Endothelial cell of umbilical vein (primary cell): ENCODE measurements at regions not wholly inside any gene's neighbourhood (a gene's known extent, or its start where the extent isn't known, plus 50 kb on each side); places are given as distances from the start of the nearest gene placed in this dataset.

Source experiments
- BruUV-seq: library from RNA; stranded (reverse); fragments of 400-500 nt; replicated peaks from 2 replicates; lab custom pipeline; 2021; lab: Mats Ljungman, UMichigan
- CTCF ChIA-PET: fragments of 300-600, 350-600 bp; sonication (Branson Sonifier 250); formaldehyde crosslinking; loops from one replicate; lab custom pipeline; 2021; ENCODE audit warnings: antibody characterized with exemption, inconsistent platforms; lab: Charles Lee
- POLR2A ChIA-PET: fragments of 300-600, 350-600 bp; sonication (Branson Sonifier 250); formaldehyde crosslinking; loops from one replicate; lab custom pipeline; 2021; ENCODE audit warnings: antibody characterized with exemption, inconsistent platforms; lab: Charles Lee
- DNase-seq: peaks from one replicate; pipeline ENCODE4 v3.0.0-alpha.2; 2011; ENCODE audit warnings: low read depth, low spot score
- FAIRE-seq: peaks from 2 replicates; lab custom pipeline; 2011; peaks lifted over from hg19 to GRCh38; lab: Jason Lieb, UNC
- H2AFZ ChIP-seq: 2 replicates; pipeline ENCODE4 v1.6.0; 2012; ENCODE audit warnings: low read depth, low read length, control low read depth, inconsistent platforms
- H3K27ac ChIP-seq: 2 replicates; pipeline ENCODE4 v1.5.1; 2011; ENCODE audit warnings: low read depth, mild to moderate bottlenecking, control low read depth, low read length, moderate library complexity; ENCODE audit not compliant: insufficient read depth
- H3K27me3 ChIP-seq, 2 experiments: 2 replicates each; pipeline versions ENCODE4 v1.6.0 to v1.6.1; 2011; ENCODE audit warnings: low read length in 2 of 2, mixed read lengths in 1 of 2; ENCODE audit not compliant: control insufficient read depth in 2 of 2, insufficient read depth in 2 of 2
- H3K36me3 ChIP-seq, 2 experiments: 2 replicates in 1 of 2; 3 replicates in 1 of 2; pipeline ENCODE4 v1.5.1; 2011; ENCODE audit warnings: low read length in 2 of 2, mild to moderate bottlenecking in 1 of 2, moderate library complexity in 1 of 2; ENCODE audit not compliant: control insufficient read depth in 2 of 2, insufficient read depth in 2 of 2; ENCODE audit errors: extremely low read depth in 1 of 2
- H3K4me1 ChIP-seq: 3 replicates; pipeline ENCODE4 v1.5.1; 2011; ENCODE audit warnings: mild to moderate bottlenecking, low read length; ENCODE audit not compliant: control insufficient read depth, insufficient read depth; ENCODE audit errors: extremely low read depth
- H3K4me2 ChIP-seq: 2 replicates; pipeline ENCODE4 v1.6.1; 2011; ENCODE audit warnings: low read length, control low read depth, mixed read lengths; ENCODE audit not compliant: insufficient read depth
- H3K4me3 ChIP-seq, 3 experiments: fragments of 200-600 bp in 1 of 3; sonication (generic), shearing (Covaris generic) in 1 of 3; replicated peaks in 1 of 3; 2 replicates each; pipeline ENCODE4 v1.5.1; 2011 to 2016; ENCODE audit warnings: control low read depth in 3 of 3, low read length in 3 of 3, mild to moderate bottlenecking in 2 of 3, inconsistent platforms in 1 of 3, low read depth in 1 of 3, moderate library complexity in 1 of 3; ENCODE audit not compliant: insufficient read depth in 1 of 3
- H3K79me2 ChIP-seq: 2 replicates; pipeline ENCODE4 v1.6.0; 2012; ENCODE audit warnings: low read length, inconsistent platforms; ENCODE audit not compliant: control insufficient read depth, insufficient read depth
- H3K9ac ChIP-seq: replicated peaks from 2 replicates; pipeline ENCODE3; 2011; ENCODE audit warnings: low read length, control low read depth; ENCODE audit not compliant: insufficient read depth; ENCODE audit errors: extremely low read depth
- H3K9me1 ChIP-seq: replicated peaks from 3 replicates; pipeline ENCODE4 v1.6.0; 2011; ENCODE audit warnings: mild to moderate bottlenecking, low read length; ENCODE audit not compliant: control insufficient read depth, insufficient read depth; ENCODE audit errors: extremely low read depth
- H3K9me3 ChIP-seq: replicated peaks from 2 replicates; pipeline ENCODE4 v1.5.1; 2012; ENCODE audit warnings: low read length, inconsistent platforms; ENCODE audit not compliant: control insufficient read depth, insufficient read depth
- H4K20me1 ChIP-seq: replicated peaks from 2 replicates; pipeline ENCODE3; 2011; ENCODE audit warnings: mild to moderate bottlenecking, low read length; ENCODE audit not compliant: control insufficient read depth, insufficient read depth; ENCODE audit errors: extremely low read depth
- CTCF ChIP-seq, 2 donors: IDR thresholded peaks; 1 replicate in 1 of 2; 2 replicates in 1 of 2; pipeline ENCODE4 v1.5.1; 2011; ENCODE audit warnings: low read length in 2 of 2, mild to moderate bottlenecking in 2 of 2, moderate library complexity in 2 of 2, control low read depth in 1 of 2, inconsistent platforms in 1 of 2, low read depth in 1 of 2; ENCODE audit not compliant: insufficient read depth in 1 of 2; ENCODE audit errors: extremely low read depth in 1 of 2
- EZH2 ChIP-seq: IDR thresholded peaks from 2 replicates; pipeline ENCODE4 v1.6.1; 2012; ENCODE audit warnings: borderline replicate concordance, low read depth, mild to moderate bottlenecking, moderate library complexity, low read length, inconsistent platforms; ENCODE audit not compliant: severe bottlenecking
- FOS ChIP-seq: IDR thresholded peaks from 2 replicates; pipeline ENCODE4 v1.6.1; 2011; ENCODE audit warnings: mild to moderate bottlenecking, low read length, moderate library complexity, borderline replicate concordance; ENCODE audit not compliant: insufficient read depth
- GATA2 ChIP-seq: IDR thresholded peaks from 2 replicates; pipeline ENCODE4 v1.7.0; 2011; ENCODE audit warnings: low read depth, mild to moderate bottlenecking, moderate library complexity, mixed read lengths, low read length; ENCODE audit not compliant: insufficient read length, insufficient read depth
- JUN ChIP-seq: IDR thresholded peaks from 2 replicates; pipeline ENCODE4 v1.6.1; 2011; ENCODE audit warnings: borderline replicate concordance, low read depth; ENCODE audit not compliant: insufficient read length, insufficient read depth
- MAX ChIP-seq: IDR thresholded peaks from 2 replicates; pipeline ENCODE4 v1.6.1; 2011; ENCODE audit not compliant: insufficient read depth, insufficient read length
- MYC ChIP-seq: IDR thresholded peaks from one replicate; pipeline ENCODE4 v1.6.1; 2011; ENCODE audit warnings: mild to moderate bottlenecking, low read depth, low read length
- POLR2A ChIP-seq: IDR thresholded peaks from 2 replicates; pipeline ENCODE4 v1.6.1; 2012; ENCODE audit warnings: low read depth, mild to moderate bottlenecking, control low read depth, low read length
- POLR2AphosphoS5 ChIP-seq: IDR thresholded peaks from 2 replicates; pipeline ENCODE4 v1.6.1; 2012; ENCODE audit warnings: low read depth, mild to moderate bottlenecking, control low read depth, low read length, moderate library complexity; ENCODE audit not compliant: insufficient read depth
- dilution Hi-C: fragments of 300-500 bp; cut with MboI; formaldehyde crosslinking; loops from one replicate; pipeline ENCODE4 v1.15.0; 2019; ENCODE audit warnings: low sequenced_read_pairs; ENCODE audit not compliant: extremely low pct_ligation_motif_present
- intact Hi-C: fragments of 100-400 bp; cut with micrococcal nuclease; formaldehyde crosslinking; loops from one replicate; pipeline ENCODE4 v1.10.0; 2022

GRCh38 chr1:230589951-230590350 lies 52.3 kb upstream of the COG2 start:
- Histone ChIP-seq H3K36me3 (no peaks in the 10 kb centered on the region), H3K4me1 (no peaks in the 10 kb centered on the region), H3K9ac (no peak overlapping the region), H3K27ac (no peak overlapping the region), H4K20me1 (no peaks in the 10 kb centered on the region), H3K4me3 (no peak overlapping the region), H3K4me2 (no peak overlapping the region), H3K9me1 (no peaks in the 10 kb centered on the region), H3K79me2 (no peaks in the 10 kb centered on the region), H3K27me3 (no peaks in the 10 kb centered on the region), H2AFZ (no peak overlapping the region), H3K9me3 (no peaks in the 10 kb centered on the region)
- intact Hi-C loops (no loop called here), dilution Hi-C loops (no loop called here)
- TF ChIP-seq GATA2 (no peak), MYC (no peak), EZH2 (no peak), POLR2AphosphoS5 (no peak), CTCF (IDR thresholded peaks at IDR 0.05; ENCODE audit: extremely low read depth in 1 of 2, insufficient read depth in 1 of 2, low read depth in 1 of 2, low read length in 2 of 2) (no peak)
- DNase-seq (no peak), FAIRE-seq (no peak)
- POLR2A ChIA-PET = no interaction called here
- CTCF ChIA-PET = no interaction called here
- BruUV-seq = no TSS peak

- no peaks in the 10 kb centered on the region for H3K27me3 ChIP-seq
- POLR2A ChIA-PET = no interaction called here
- no peak overlapping the region for H2AFZ ChIP-seq
- no peaks in the 10 kb centered on the region for H3K9me1 ChIP-seq
- H3K9me3 ChIP-seq = no peaks in the 10 kb centered on the region
- intact Hi-C loops = no loop called here
- TF ChIP-seq JUN (no peak), EZH2 (no peak), FOS (no peak), POLR2AphosphoS5 (no peak), CTCF (IDR thresholded peaks at IDR 0.05; ENCODE audit: extremely low read depth in 1 of 2, insufficient read depth in 1 of 2, low read depth in 1 of 2, low read length in 2 of 2) (no peak), POLR2A (no peak), MAX (no peak), GATA2 (no peak), MYC (no peak)
- BruUV-seq = no TSS peak
- FAIRE-seq = no peak
- H3K4me3 ChIP-seq = no peak overlapping the region
- H3K79me2 ChIP-seq = no peaks in the 10 kb centered on the region
- H4K20me1 ChIP-seq = no peaks in the 10 kb centered on the region
- no peaks in the 10 kb centered on the region for H3K36me3 ChIP-seq
- dilution Hi-C loops = no loop called here
- no peak overlapping the region for H3K4me2 ChIP-seq
- no peak for DNase-seq
- no peaks in the 10 kb centered on the region for H3K4me1 ChIP-seq
- CTCF ChIA-PET = no interaction called here
- H3K9ac ChIP-seq = no peak overlapping the region
- H3K27ac ChIP-seq = no peak overlapping the region
These were observed 53.9 kb upstream of the COG2 start for GRCh38 chr1:230588323-230588746.
